H1 (cell line): ENCODE measurements at regions not wholly inside any gene's neighbourhood (a gene's known extent, or its start where the extent isn't known, plus 50 kb on each side); places are given as distances from the start of the nearest gene placed in this dataset.
A peak's percentile ranks its signal among the peaks of the same experiment; 100 is the strongest.

Source experiments
- CTCF ChIA-PET: fragments of 300-600 bp; sonication (Branson Sonifier 250); formaldehyde crosslinking; loops from one replicate; lab custom pipeline; 2021; ENCODE audit not compliant: partially characterized antibody; lab: Charles Lee
- POLR2A ChIA-PET: fragments of 300-600 bp; sonication (Branson Sonifier 250); formaldehyde crosslinking; loops from one replicate; lab custom pipeline; 2021; ENCODE audit warnings: inconsistent platforms; ENCODE audit not compliant: partially characterized antibody; lab: Charles Lee
- DNase-seq, 2 experiments: peaks; one replicate each; pipeline versions ENCODE4 v3.0.0 to v3.0.0-alpha.2; 2010 to 2022; ENCODE audit warnings: low spot score in 2 of 2, low read depth in 1 of 2, mixed read lengths in 1 of 2
- FAIRE-seq: peaks from 2 replicates; lab custom pipeline; 2011; peaks lifted over from hg19 to GRCh38; lab: Jason Lieb, UNC
- H2AFZ ChIP-seq: 2 replicates; pipeline ENCODE4 v1.8.1; 2012; ENCODE audit warnings: low read length, inconsistent platforms
- H2AK5ac ChIP-seq: 2 replicates; pipeline ENCODE4 v1.6.1; 2013; ENCODE audit warnings: low read depth, low read length
- H2BK120ac ChIP-seq: replicated peaks from 2 replicates; pipeline ENCODE3; 2013; ENCODE audit warnings: low read depth, low read length, inconsistent platforms
- H2BK12ac ChIP-seq: 2 replicates; pipeline ENCODE4 v1.6.1; 2013; ENCODE audit warnings: low read depth, low read length
- H2BK15ac ChIP-seq: 2 replicates; pipeline ENCODE4 v1.6.1; 2013; ENCODE audit warnings: low read length
- H2BK20ac ChIP-seq: 2 replicates; pipeline ENCODE4 v1.6.1; 2013; ENCODE audit warnings: low read length
- H2BK5ac ChIP-seq: 2 replicates; pipeline ENCODE4 v1.6.1; 2013; ENCODE audit warnings: low read depth, low read length
- H3K14ac ChIP-seq: 2 replicates; pipeline ENCODE4 v1.6.1; 2013; ENCODE audit warnings: inconsistent platforms; ENCODE audit not compliant: insufficient read length
- H3K18ac ChIP-seq: 2 replicates; pipeline ENCODE4 v1.6.1; 2013; ENCODE audit warnings: low read length; ENCODE audit errors: extremely low read depth
- H3K23ac ChIP-seq: 2 replicates; pipeline ENCODE4 v1.6.1; 2013; ENCODE audit warnings: inconsistent platforms; ENCODE audit not compliant: insufficient read length
- H3K23me2 ChIP-seq: 2 replicates; pipeline ENCODE4 v1.6.1; 2013; ENCODE audit warnings: low read depth, low read length
- H3K27ac ChIP-seq: 2 replicates; pipeline ENCODE4 v1.6.1; 2011; ENCODE audit warnings: low read depth, low read length, inconsistent platforms
- H3K27me3 ChIP-seq, 4 experiments: replicated peaks in 1 of 4; 1 replicate in 1 of 4; 2 replicates in 3 of 4; pipeline versions ENCODE4 v1.6.1 to v1.8.1; 2011 to 2013; ENCODE audit warnings: low read length in 3 of 4, mild to moderate bottlenecking in 3 of 4, inconsistent platforms in 2 of 4, mixed read lengths in 2 of 4, moderate library complexity in 1 of 4; ENCODE audit not compliant: control insufficient read depth in 3 of 4, insufficient read depth in 3 of 4; ENCODE audit errors: extremely low read depth in 1 of 4
- H3K36me3 ChIP-seq, 4 experiments: 2 replicates each; pipeline versions ENCODE4 v1.6.1 to v1.8.1; 2011 to 2013; ENCODE audit warnings: mild to moderate bottlenecking in 4 of 4, low read length in 3 of 4, moderate library complexity in 2 of 4, control low read depth in 1 of 4, inconsistent platforms in 1 of 4; ENCODE audit not compliant: insufficient read depth in 4 of 4, control insufficient read depth in 2 of 4
- H3K4ac ChIP-seq: replicated peaks from 2 replicates; pipeline ENCODE3; 2013; ENCODE audit warnings: low read length, low read depth, mixed read lengths, inconsistent platforms; ENCODE audit not compliant: insufficient read length
- H3K4me1 ChIP-seq, 4 experiments: replicated peaks in 1 of 4; 1 replicate in 1 of 4; 2 replicates in 3 of 4; pipeline versions ENCODE4 v1.6.1 to v1.8.1; 2011 to 2013; ENCODE audit warnings: low read length in 3 of 4, inconsistent platforms in 2 of 4, mixed read lengths in 1 of 4; ENCODE audit not compliant: insufficient read depth in 4 of 4, control insufficient read depth in 3 of 4
- H3K4me2 ChIP-seq, 2 experiments: 2 replicates each; pipeline versions ENCODE4 v1.6.1 to v1.8.1; 2011 to 2013; ENCODE audit warnings: low read depth in 2 of 2, low read length in 2 of 2, control low read depth in 1 of 2, inconsistent platforms in 1 of 2, mild to moderate bottlenecking in 1 of 2; ENCODE audit not compliant: insufficient read depth in 1 of 2
- H3K4me3 ChIP-seq, 4 experiments: fragments of 200-600, 300-600 bp in 1 of 4; sonication (generic), shearing (Covaris generic), sonication (Bioruptor Twin) in 1 of 4; 2 replicates each; pipeline versions ENCODE4 v1.5.1 to v1.8.1; 2011 to 2016; ENCODE audit warnings: low read length in 4 of 4, low read depth in 3 of 4, control low read depth in 2 of 4, inconsistent platforms in 2 of 4, mild to moderate bottlenecking in 2 of 4, mixed read lengths in 1 of 4, moderate library complexity in 1 of 4; ENCODE audit not compliant: insufficient read depth in 2 of 4; ENCODE audit errors: extremely low read depth in 1 of 4
- H3K56ac ChIP-seq: replicated peaks from 2 replicates; pipeline ENCODE3; 2013; ENCODE audit warnings: low read depth, mild to moderate bottlenecking, mixed read lengths, low read length, inconsistent platforms; ENCODE audit not compliant: insufficient read length
- H3K79me1 ChIP-seq: 2 replicates; pipeline ENCODE4 v1.6.1; 2013; ENCODE audit warnings: low read depth, low read length, control low read depth
- H3K79me2 ChIP-seq, 2 experiments: 2 replicates each; pipeline versions ENCODE4 v1.6.1 to v1.8.1; 2012 to 2013; ENCODE audit warnings: low read length in 2 of 2, mild to moderate bottlenecking in 2 of 2, inconsistent platforms in 1 of 2; ENCODE audit not compliant: insufficient read depth in 2 of 2, control insufficient read depth in 1 of 2
- H3K9ac ChIP-seq, 4 experiments: replicated peaks in 1 of 4; 1 replicate in 1 of 4; 2 replicates in 3 of 4; pipeline versions ENCODE4 v1.6.1 to v1.8.1; 2011 to 2013; ENCODE audit warnings: low read depth in 3 of 4, low read length in 3 of 4, control low read depth in 2 of 4, mild to moderate bottlenecking in 2 of 4, moderate library complexity in 2 of 4, inconsistent platforms in 1 of 4; ENCODE audit errors: extremely low read depth in 1 of 4
- H3K9me3 ChIP-seq, 2 experiments: 2 replicates each; pipeline versions ENCODE4 v1.6.1 to v1.8.1; 2012 to 2013; ENCODE audit warnings: mild to moderate bottlenecking in 2 of 2, moderate library complexity in 2 of 2, control low read depth in 1 of 2, inconsistent platforms in 1 of 2, low read depth in 1 of 2, low read length in 1 of 2, mixed read lengths in 1 of 2; ENCODE audit not compliant: insufficient read depth in 2 of 2
- H4K20me1 ChIP-seq, 2 experiments: replicated peaks in 1 of 2; 2 replicates each; pipeline versions ENCODE3 to v1.8.1; 2011 to 2013; ENCODE audit warnings: inconsistent platforms in 2 of 2, low read length in 2 of 2, mild to moderate bottlenecking in 1 of 2; ENCODE audit not compliant: insufficient read depth in 2 of 2, control insufficient read depth in 1 of 2
- H4K5ac ChIP-seq: 2 replicates; pipeline ENCODE4 v1.6.1; 2013; ENCODE audit warnings: low read length, low read depth, mixed read lengths, inconsistent platforms; ENCODE audit not compliant: insufficient read length
- H4K8ac ChIP-seq: 2 replicates; pipeline ENCODE4 v1.8.0; 2013; ENCODE audit warnings: mild to moderate bottlenecking, moderate library complexity, low read length, inconsistent platforms; ENCODE audit not compliant: insufficient read depth; ENCODE audit errors: extremely low read depth
- H4K91ac ChIP-seq: replicated peaks from 2 replicates; pipeline ENCODE3; 2013; ENCODE audit warnings: low read length, mixed read lengths, inconsistent platforms; ENCODE audit not compliant: insufficient read length
- BACH1 ChIP-seq: IDR thresholded peaks from 2 replicates; pipeline ENCODE4 v1.6.1; 2012; ENCODE audit warnings: low read length, improper control_type of control experiment
- BCL11A ChIP-seq, 2 experiments: IDR thresholded peaks; one replicate each; pipeline ENCODE4 v1.6.1; 2011; ENCODE audit warnings: low read depth in 2 of 2, low read length in 2 of 2, mild to moderate bottlenecking in 2 of 2
- BRCA1 ChIP-seq: IDR thresholded peaks from 2 replicates; pipeline ENCODE4 v1.6.1; 2012; ENCODE audit warnings: low read depth, low read length, improper control_type of control experiment
- EGR1 ChIP-seq: IDR thresholded peaks from 2 replicates; pipeline ENCODE4 v1.6.1; 2011; ENCODE audit warnings: low read depth, low read length, borderline replicate concordance
- EZH2 ChIP-seq: fragments of 200-600 bp; sonication (generic); IDR thresholded peaks from 2 replicates; pipeline ENCODE4 v1.7.1; 2012; ENCODE audit warnings: low read depth, mild to moderate bottlenecking, moderate library complexity, low read length, inconsistent platforms; ENCODE audit not compliant: severe bottlenecking
- GABPA ChIP-seq: IDR thresholded peaks from 2 replicates; pipeline ENCODE4 v1.6.1; 2011; ENCODE audit warnings: mild to moderate bottlenecking, low read length, moderate library complexity, borderline replicate concordance; ENCODE audit not compliant: insufficient read depth
- HDAC6 ChIP-seq: IDR thresholded peaks from one replicate; pipeline ENCODE4 v1.7.1; 2012; ENCODE audit warnings: low read depth, mild to moderate bottlenecking, inconsistent platforms, low read length, moderate library complexity
- JUN ChIP-seq: IDR thresholded peaks from 2 replicates; pipeline ENCODE4 v1.6.1; 2011; ENCODE audit warnings: low read depth, mild to moderate bottlenecking, improper control_type of control experiment, low read length
- POLR2A ChIP-seq, 2 experiments: IDR thresholded peaks; 1 replicate in 1 of 2; 2 replicates in 1 of 2; pipeline ENCODE4 v1.6.1; 2011; ENCODE audit warnings: low read depth in 2 of 2, low read length in 2 of 2, mild to moderate bottlenecking in 2 of 2; ENCODE audit errors: control extremely low read depth in 1 of 2
- POU5F1 ChIP-seq: IDR thresholded peaks from 2 replicates; pipeline ENCODE4 v1.6.1; 2011; ENCODE audit warnings: low read depth, mild to moderate bottlenecking, low read length, moderate library complexity
- RAD21 ChIP-seq, 2 experiments: IDR thresholded peaks in 1 of 2; conservative IDR thresholded peaks in 1 of 2; 2 replicates each; pipeline ENCODE4 v1.6.1; 2011; ENCODE audit warnings: low read depth in 2 of 2, low read length in 2 of 2, improper control_type of control experiment in 1 of 2, inconsistent platforms in 1 of 2, mild to moderate bottlenecking in 1 of 2, moderate library complexity in 1 of 2
- TBP ChIP-seq: IDR thresholded peaks from 2 replicates; pipeline ENCODE4 v1.6.1; 2011; ENCODE audit warnings: low read depth, low read length, improper control_type of control experiment
- ZNF274 ChIP-seq: IDR thresholded peaks from 2 replicates; pipeline ENCODE4 v1.7.0; 2012; ENCODE audit warnings: low read length, borderline replicate concordance; ENCODE audit errors: extremely low read depth
- WGBS, 2 experiments: shearing (Covaris generic) in 1 of 2; methylation state at CpG; one replicate each; pipeline versions ENCODE4 v1.1.6 to v1.1.7; 2013 to 2015; ENCODE audit warnings: low lambda C conversion rate in 2 of 2, mixed read lengths in 2 of 2, inconsistent platforms in 1 of 2, low coverage in 1 of 2, missing lambda C conversion rate in 1 of 2; ENCODE audit not compliant: insufficient replicate concordance in 2 of 2, insufficient coverage in 1 of 2, insufficient read length in 1 of 2; ENCODE audit errors: extremely low coverage in 1 of 2, missing lambda C conversion rate in 1 of 2; 5-methylcytosine and 5-hydroxymethylcytosine counted together
- TF ChIP-seq, protein P1 (sequence below): IDR thresholded peaks from 2 replicates; pipeline ENCODE4 v1.6.1; 2012; ENCODE audit warnings: inconsistent platforms

DNA sequence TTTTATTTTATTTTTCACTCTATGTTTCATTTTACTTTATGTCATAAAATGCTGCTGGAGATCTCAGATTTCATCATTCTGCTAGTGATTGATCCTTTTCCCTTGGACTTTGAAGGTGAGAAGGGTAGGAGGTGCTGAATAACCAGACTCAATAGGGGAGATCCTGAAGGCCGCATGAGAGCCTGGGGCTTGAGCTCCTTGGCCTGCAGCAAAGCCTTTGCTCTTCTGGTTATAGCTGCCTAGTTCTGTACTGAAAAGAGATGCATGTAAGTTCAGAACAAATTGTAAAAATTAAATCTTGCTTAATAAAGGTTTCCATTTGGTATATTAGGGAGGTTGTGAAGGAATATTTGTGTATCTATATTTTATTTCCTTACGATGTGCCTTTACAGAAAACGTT is 430.2 kb downstream of the QKI start:
- no peak overlapping the region for H3K23ac ChIP-seq
- no peak overlapping the region for H4K5ac ChIP-seq
- H4K8ac ChIP-seq, result peak overlapping the region; percentile 51; the same call in 1 of the 2 replicates
- H3K4me3 ChIP-seq, result no peak overlapping the region
- H2BK15ac ChIP-seq, result no peak overlapping the region
- no peak overlapping the region for H2BK12ac ChIP-seq
- H3K18ac ChIP-seq, result no peak overlapping the region
- POLR2A ChIA-PET, result no interaction called here
- no peak overlapping the region for H4K91ac ChIP-seq
- no peak overlapping the region for H2BK120ac ChIP-seq
- no peak overlapping the region for H2AFZ ChIP-seq
- no peaks in the 10 kb centered on the region for H3K23me2 ChIP-seq
- no peak overlapping the region for H3K14ac ChIP-seq
- no peaks in the 10 kb centered on the region for H3K27me3 ChIP-seq
- H2AK5ac ChIP-seq, result no peak overlapping the region
- FAIRE-seq, result no peak
- no peaks in the 10 kb centered on the region for H3K79me1 ChIP-seq
- no peaks in the 10 kb centered on the region for H3K4me1 ChIP-seq
- peaks cover 8 to 10% of the 10 kb centered on the region in 2 experiments for H3K9me3 ChIP-seq
- CTCF ChIA-PET, result interaction anchor here (0.6 to 0.7 kb wide), 2 partner anchors 10 to 40 kb away, joined by 3 to 4 read pairs; no protein-coding TSS in a partner anchor
- H3K9ac ChIP-seq, result no peak overlapping the region
- no peaks in the 10 kb centered on the region for H3K36me3 ChIP-seq
- no peak overlapping the region for H2BK5ac ChIP-seq
- H3K27ac ChIP-seq, result no peak overlapping the region
- H3K79me2 ChIP-seq, result no peaks in the 10 kb centered on the region
- no peaks in the 10 kb centered on the region for H4K20me1 ChIP-seq
- no peak overlapping the region for H2BK20ac ChIP-seq
- DNase-seq, result no peak
- 73% methylated on average over 3 of the region's 3 CpGs; no CpG with 5 or more reads in 1 of the 2 experiments for WGBS, 2 experiments
- H3K4me2 ChIP-seq, result no peak overlapping the region
- H3K56ac ChIP-seq, result no peak overlapping the region
- no peak overlapping the region for H3K4ac ChIP-seq
- no peak for TF ChIP-seq BCL11A (IDR thresholded peaks at IDR 0.05; ENCODE audit: low read depth in 2 of 2, low read length in 2 of 2)
- TF ChIP-seq BRCA1, result no peak
- TF ChIP-seq EZH2, result no peak
- no peak for TF ChIP-seq TBP
- no peak for TF ChIP-seq JUN
- TF ChIP-seq, protein P1, sequence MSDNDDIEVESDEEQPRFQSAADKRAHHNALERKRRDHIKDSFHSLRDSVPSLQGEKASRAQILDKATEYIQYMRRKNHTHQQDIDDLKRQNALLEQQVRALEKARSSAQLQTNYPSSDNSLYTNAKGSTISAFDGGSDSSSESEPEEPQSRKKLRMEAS, result no peak
- TF ChIP-seq GABPA, result no peak
- no peak for TF ChIP-seq POU5F1
- TF ChIP-seq ZNF274, result no peak
- TF ChIP-seq HDAC6, result no peak
- no peak for TF ChIP-seq POLR2A (IDR thresholded peaks at IDR 0.05; ENCODE audit: control extremely low read depth in 1 of 2, low read depth in 2 of 2, low read length in 2 of 2)
- no peak for TF ChIP-seq BACH1
- TF ChIP-seq RAD21 (IDR thresholded peaks at IDR 0.05 in 1 of 2, conservative IDR thresholded peaks at IDR 0.05 in 1 of 2; ENCODE audit: low read depth in 2 of 2, low read length in 2 of 2), result no peak
- TF ChIP-seq EGR1, result no peak
